Lung (tissue), 11 donors: ENCODE measurements at regions not wholly inside any gene's neighbourhood (a gene's known extent, or its start where the extent isn't known, plus 50 kb on each side); places are given as distances from the start of the nearest gene placed in this dataset.

Source experiments
- ATAC-seq: fragments of 200-7000 bp; cut with Tn5 transposase; one replicate; pipeline ENCODE4 v1.9.1; 2020; ENCODE audit warnings: moderate number of reproducible peaks; ENCODE audit not compliant: insufficient read depth, low FRiP score
- DNase-seq, 3 donors: peaks; one replicate each; pipeline ENCODE4 v3.0.0-alpha.2; 2013 to 2017
- H3K27ac ChIP-seq, 2 donors: one replicate each; pipeline ENCODE4 v1.5.1; 2013; ENCODE audit warnings: mild to moderate bottlenecking in 2 of 2, moderate library complexity in 2 of 2, control low read depth in 1 of 2, inconsistent platforms in 1 of 2, low read depth in 1 of 2, low read length in 1 of 2
- H3K27me3 ChIP-seq, 3 donors: one replicate each; pipeline ENCODE4 v1.5.1; 2013; ENCODE audit warnings: low read length in 2 of 3; ENCODE audit not compliant: control insufficient read depth in 3 of 3, insufficient read depth in 3 of 3
- H3K36me3 ChIP-seq, 4 donors: one replicate each; pipeline ENCODE4 v1.5.1; 2013; ENCODE audit warnings: low read length in 4 of 4, mild to moderate bottlenecking in 1 of 4, moderate library complexity in 1 of 4; ENCODE audit not compliant: control insufficient read depth in 4 of 4, insufficient read depth in 4 of 4
- H3K4me1 ChIP-seq, 5 donors: one replicate each; pipeline ENCODE4 v1.5.1; 2013; ENCODE audit warnings: low read length in 5 of 5, mild to moderate bottlenecking in 2 of 5, moderate library complexity in 1 of 5; ENCODE audit not compliant: control insufficient read depth in 5 of 5, insufficient read depth in 5 of 5
- H3K4me3 ChIP-seq: one replicate; pipeline ENCODE4 v1.5.1; 2013; ENCODE audit warnings: mild to moderate bottlenecking, control low read depth, moderate library complexity
- H3K9ac ChIP-seq, 2 donors: one replicate each; pipeline ENCODE4 v1.5.1; 2013; ENCODE audit warnings: low read length in 2 of 2, control low read depth in 1 of 2; ENCODE audit not compliant: insufficient read depth in 1 of 2
- H3K9me3 ChIP-seq, 4 donors: one replicate each; pipeline ENCODE4 v1.5.1; 2013; ENCODE audit warnings: low read length in 3 of 4, mild to moderate bottlenecking in 1 of 4, moderate library complexity in 1 of 4; ENCODE audit not compliant: control insufficient read depth in 4 of 4, insufficient read depth in 3 of 4
- CTCF ChIP-seq: IDR thresholded peaks from 2 replicates; pipeline ENCODE4 v1.5.1; 2012; ENCODE audit warnings: mild to moderate bottlenecking; ENCODE audit errors: control extremely low read depth, extremely low read depth
- WGBS, 2 donors: extraction: QIAGEN DNeasy Blood & Tissue Kit; methylation state at CpG; one replicate each; pipeline ENCODE4 v1.1.7; 2013; 5-methylcytosine and 5-hydroxymethylcytosine counted together
- donor health status: control.
- donor health status: control.
- donor health status: Bipolar disorder and iron deficiency.
- donor health status: healthy.
- donor health status: DM: yes; HTN: yes; CAD: no.

- DNase-seq = no peak
- H3K27ac ChIP-seq = no peak overlapping the region
- no peaks in the 10 kb centered on the region for H3K36me3 ChIP-seq
- TF ChIP-seq CTCF = no peak
- H3K4me1 ChIP-seq = peaks cover 0 to 6% (median 0%) of the 10 kb centered on the region in 5 donors
- H3K27me3 ChIP-seq = peaks cover 0 to 2% (median 0%) of the 10 kb centered on the region in 3 donors
- H3K9me3 ChIP-seq = peaks cover 0 to 2% (median 0%) of the 10 kb centered on the region in 4 donors
- no peak for ATAC-seq
- no peak overlapping the region for H3K9ac ChIP-seq
- 18 to 27% methylated on average over 14 of the region's 14 CpGs for WGBS, 2 donors
- no peak overlapping the region for H3K4me3 ChIP-seq
These were observed 105.5 kb upstream of the PRB2 start for GRCh38 chr12:11500861-11501230.

- DNase-seq (no peak), ATAC-seq (no peak)
- peaks cover 0 to 4% (median 0%) of the 10 kb centered on the region in 3 donors for H3K27me3 ChIP-seq
- TF ChIP-seq CTCF = no peak
- no peaks in the 10 kb centered on the region for H3K9me3 ChIP-seq
- 60 to 84% methylated on average over 4 of the region's 4 CpGs for WGBS, 2 donors
- no peak overlapping the region for H3K4me3 ChIP-seq
- H3K36me3 ChIP-seq = no peaks in the 10 kb centered on the region
- no peak overlapping the region for H3K9ac ChIP-seq
- H3K27ac ChIP-seq = no peak overlapping the region
- H3K4me1 ChIP-seq = no peaks in the 10 kb centered on the region
These were observed 113.3 kb upstream of the PRB2 start for GRCh38 chr12:11508699-11509098.

GRCh38 chr12:11509326-11509725 is 114.0 kb upstream of the PRB2 start:
- Histone ChIP-seq H3K36me3 (no peaks in the 10 kb centered on the region), H3K27ac (no peak overlapping the region), H3K27me3 (peaks cover 0 to 4% (median 0%) of the 10 kb centered on the region in 3 donors), H3K9me3 (no peaks in the 10 kb centered on the region), H3K9ac (no peak overlapping the region), H3K4me1 (no peaks in the 10 kb centered on the region), H3K4me3 (no peak overlapping the region)
- ATAC-seq = no peak
- WGBS, 2 donors = 14 to 38% methylated on average over 4 of the region's 4 CpGs
- no peak for DNase-seq
- no peak for TF ChIP-seq CTCF

- Histone ChIP-seq H3K4me1 (no peaks in the 10 kb centered on the region), H3K36me3 (no peaks in the 10 kb centered on the region), H3K4me3 (no peak overlapping the region), H3K9ac (no peak overlapping the region), H3K27me3 (peaks cover 0 to 4% (median 0%) of the 10 kb centered on the region in 3 donors), H3K9me3 (no peaks in the 10 kb centered on the region), H3K27ac (no peak overlapping the region)
- DNase-seq = no peak
- TF ChIP-seq CTCF = no peak
- ATAC-seq = no peak
- 39 to 49% methylated on average over 1 of the region's 1 CpG for WGBS, 2 donors
These were observed 115.3 kb upstream of the PRB2 start for GRCh38 chr12:11510671-11511070.
